ENCODE measurements at regions not wholly inside any gene's neighbourhood (a gene's known extent, or its start where the extent isn't known, plus 50 kb on each side); places are given as distances from the start of the nearest gene placed in this dataset.
"Not testable (repeated sequence)": the region's sequence is repeated elsewhere in the genome, so short reads cannot be mapped to it uniquely, and the experiment has no call there.

DNA sequence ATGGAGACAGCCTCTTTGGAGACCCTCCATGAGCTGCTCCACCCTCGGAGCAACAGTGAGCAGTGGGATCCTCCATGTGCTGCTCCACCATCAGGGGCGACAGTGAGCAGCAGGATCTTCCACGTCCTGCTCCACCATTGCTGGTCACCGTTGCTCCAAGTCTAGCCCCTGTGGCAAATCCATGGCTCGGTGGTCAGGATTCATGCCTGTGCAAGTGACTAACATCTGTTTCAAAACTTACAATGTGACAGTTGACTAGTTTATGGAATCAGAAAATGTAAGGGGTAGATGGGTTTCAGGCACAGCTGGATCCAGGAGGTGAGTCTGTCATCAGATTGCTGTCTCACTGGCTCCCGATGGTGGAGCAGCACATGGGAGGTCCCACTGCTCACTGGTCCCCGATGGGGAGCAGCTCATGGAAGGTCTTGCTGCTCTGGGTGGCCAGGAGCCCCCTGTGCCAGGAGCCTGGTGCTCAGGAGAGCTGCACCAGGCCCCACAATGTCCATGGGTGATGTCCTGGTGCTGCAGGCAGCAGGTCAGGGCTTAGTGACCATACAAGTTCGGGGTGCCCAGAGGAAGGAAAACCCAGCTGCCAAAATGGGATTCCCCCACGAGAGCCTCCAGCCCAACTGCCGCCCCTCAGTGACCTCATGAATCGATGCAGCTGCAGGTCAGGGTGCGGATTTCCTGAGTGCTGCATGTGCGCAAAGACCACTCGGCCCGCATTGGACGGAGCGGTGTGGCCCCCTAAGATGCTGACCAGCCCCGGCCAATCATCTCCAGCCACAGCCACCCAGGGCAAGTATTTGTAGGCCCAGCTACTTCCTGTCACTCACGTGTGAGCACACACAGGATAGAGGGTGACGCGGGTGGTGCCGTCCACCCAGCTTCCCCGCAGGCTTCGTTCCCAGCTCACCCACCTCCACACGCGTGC, 116.5 kb upstream of the OTOS start:
- Histone ChIP-seq H3K9ac (ENCODE audit: low read length) (no peak overlapping the region), H3K4me1 (ENCODE audit: control insufficient read depth, insufficient read depth, low read length) (peaks cover 2% of the 10 kb centered on the region), H3K4me3 (ENCODE audit: low read length) (no peak overlapping the region), H3K27me3 (ENCODE audit: control insufficient read depth, insufficient read depth, low read length) (no peaks in the 10 kb centered on the region), H3K36me3 (ENCODE audit: control insufficient read depth, insufficient read depth, low read length) (no peaks in the 10 kb centered on the region), H3K9me3 (ENCODE audit: control insufficient read depth, low read length) (no peaks in the 10 kb centered on the region)

DNA sequence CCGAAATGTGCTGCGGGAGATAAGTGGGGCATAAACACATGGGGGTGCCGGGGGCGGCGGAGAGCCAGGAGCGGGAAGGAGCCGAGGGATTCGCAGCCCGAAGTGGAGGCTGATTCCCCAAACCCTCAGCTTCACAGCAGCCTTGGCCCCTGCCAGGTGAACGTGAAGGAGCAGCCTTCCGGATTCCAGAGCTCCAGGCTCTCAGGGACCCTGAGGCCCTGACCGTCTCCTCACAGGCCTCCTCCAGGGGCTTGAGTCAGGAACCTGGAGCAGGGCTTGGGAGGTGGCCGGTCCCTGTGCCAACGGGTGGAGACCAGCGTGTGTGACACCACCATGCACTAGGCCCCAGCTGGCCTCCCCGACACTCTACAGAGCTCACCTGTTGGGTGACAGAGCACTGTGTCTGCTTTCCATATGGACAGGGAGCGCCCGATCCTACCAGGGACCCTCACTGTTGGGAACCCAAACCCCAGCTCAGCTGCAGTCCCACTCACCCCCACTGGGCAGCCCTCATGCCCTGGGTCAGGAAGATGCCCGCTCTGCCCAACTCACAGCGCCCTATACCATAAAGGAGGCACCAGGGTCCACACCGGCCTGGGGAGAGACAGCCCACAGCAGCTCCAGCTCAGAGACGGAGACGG, 117.6 kb upstream of the OTOS start:
- Histone ChIP-seq H3K4me3 (ENCODE audit: low read length) (no peak overlapping the region), H3K27me3 (ENCODE audit: control insufficient read depth, insufficient read depth, low read length) (no peaks in the 10 kb centered on the region), H3K4me1 (ENCODE audit: control insufficient read depth, insufficient read depth, low read length) (no peaks in the 10 kb centered on the region), H3K36me3 (ENCODE audit: control insufficient read depth, insufficient read depth, low read length) (no peaks in the 10 kb centered on the region), H3K9me3 (ENCODE audit: control insufficient read depth, low read length) (no peaks in the 10 kb centered on the region), H3K9ac (ENCODE audit: low read length) (no peak overlapping the region)

DNA sequence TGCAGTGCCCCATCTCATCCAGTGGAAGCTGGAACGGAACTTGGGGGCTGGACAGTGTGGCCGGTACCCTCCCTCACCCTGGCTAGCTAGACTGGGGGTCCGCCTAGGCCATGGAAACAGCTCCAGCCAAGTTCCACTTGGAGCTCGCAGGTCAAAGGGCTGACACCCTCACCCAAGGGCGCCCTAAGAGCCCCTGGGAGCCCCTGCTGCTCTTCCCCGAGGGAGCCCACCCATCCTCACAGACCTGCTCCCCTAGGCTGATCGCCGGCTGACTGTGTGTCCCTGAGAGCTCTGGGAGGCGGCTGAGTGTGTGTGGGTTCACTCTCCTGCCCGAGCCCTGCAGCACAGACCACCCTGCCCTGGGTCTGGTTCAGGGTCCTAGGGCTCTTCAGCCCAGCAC, 118.2 kb upstream of the OTOS start:
- no peaks in the 10 kb centered on the region for H3K36me3 ChIP-seq (ENCODE audit: control insufficient read depth, insufficient read depth, low read length)
- H3K4me3 ChIP-seq (ENCODE audit: low read length): no peak overlapping the region
- no peaks in the 10 kb centered on the region for H3K4me1 ChIP-seq (ENCODE audit: control insufficient read depth, insufficient read depth, low read length)
- H3K27me3 ChIP-seq (ENCODE audit: control insufficient read depth, insufficient read depth, low read length): no peaks in the 10 kb centered on the region
- no peaks in the 10 kb centered on the region for H3K9me3 ChIP-seq (ENCODE audit: control insufficient read depth, low read length)
- no peak overlapping the region for H3K9ac ChIP-seq (ENCODE audit: low read length)

DNA sequence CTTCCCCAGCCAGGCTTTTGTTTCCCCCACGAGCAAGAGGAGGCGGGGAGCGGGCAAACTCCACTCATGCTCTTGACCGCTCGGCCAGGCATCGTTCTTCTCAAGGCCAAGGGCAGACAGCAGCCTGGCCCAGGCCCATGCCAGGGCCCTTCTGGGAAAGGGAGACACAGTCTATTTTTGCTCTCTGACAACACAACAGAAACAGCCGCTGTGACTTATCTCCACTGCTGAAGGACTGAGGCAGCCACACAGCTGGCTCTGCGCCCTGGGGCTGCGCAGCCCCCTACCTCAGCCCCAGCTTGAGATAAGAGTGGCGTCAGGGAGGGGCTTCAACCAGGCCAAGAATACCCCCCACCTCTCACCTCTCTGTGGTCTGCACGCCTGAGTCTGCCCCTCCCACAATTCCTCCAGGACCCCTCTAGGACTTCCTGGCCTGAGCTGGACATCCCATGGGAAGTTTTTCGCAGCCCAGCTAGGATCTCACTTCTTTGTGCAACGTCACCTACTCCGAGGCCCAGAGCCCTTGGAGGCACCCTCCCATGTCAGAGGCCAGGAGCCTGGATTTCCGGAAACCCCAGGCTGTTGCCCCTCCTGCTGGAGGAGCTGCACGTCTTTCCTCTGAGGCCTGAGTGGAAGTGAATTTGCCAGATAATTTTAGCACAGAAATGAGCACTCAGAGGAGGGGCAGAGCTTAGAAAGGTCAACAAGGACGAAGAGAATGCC, 118.9 kb upstream of the OTOS start:
- no peak overlapping the region for H3K4me3 ChIP-seq (ENCODE audit: low read length)
- H3K4me1 ChIP-seq (ENCODE audit: control insufficient read depth, insufficient read depth, low read length): no peaks in the 10 kb centered on the region
- no peaks in the 10 kb centered on the region for H3K36me3 ChIP-seq (ENCODE audit: control insufficient read depth, insufficient read depth, low read length)
- H3K27me3 ChIP-seq (ENCODE audit: control insufficient read depth, insufficient read depth, low read length): no peaks in the 10 kb centered on the region
- no peaks in the 10 kb centered on the region for H3K9me3 ChIP-seq (ENCODE audit: control insufficient read depth, low read length)
- no peak overlapping the region for H3K9ac ChIP-seq (ENCODE audit: low read length)

DNA sequence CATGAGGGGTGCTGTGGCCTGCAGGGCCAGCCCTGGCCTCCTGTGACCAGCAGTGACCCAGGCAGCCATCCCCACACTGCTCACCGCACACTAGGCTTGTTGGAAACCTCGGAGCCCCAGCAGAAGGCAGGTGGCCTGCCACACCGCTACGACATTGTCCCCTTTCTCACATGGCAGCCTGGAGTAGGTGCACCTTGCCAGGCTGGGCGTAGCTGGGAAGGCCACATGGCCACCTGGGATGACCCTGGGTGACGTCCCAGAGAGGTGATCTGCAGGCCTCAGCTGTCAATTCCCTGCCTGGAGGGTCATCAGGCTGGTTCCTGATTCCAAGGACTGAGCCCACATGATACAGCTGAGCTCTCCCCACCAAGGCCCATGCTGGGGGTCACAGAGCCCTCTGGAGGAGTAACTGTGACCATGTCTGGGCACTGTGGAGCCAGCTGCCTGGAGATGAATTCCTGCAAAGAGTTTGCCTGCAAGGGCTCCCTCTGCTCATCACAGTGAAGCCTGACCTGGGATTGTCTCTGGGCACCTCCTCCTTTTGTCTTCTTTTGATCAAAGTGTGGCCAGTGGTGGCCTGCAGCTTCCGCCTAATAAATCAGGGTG, 119.6 kb upstream of the OTOS start:
- H3K27me3 ChIP-seq (ENCODE audit: control insufficient read depth, insufficient read depth, low read length): no peaks in the 10 kb centered on the region
- no peaks in the 10 kb centered on the region for H3K36me3 ChIP-seq (ENCODE audit: control insufficient read depth, insufficient read depth, low read length)
- H3K9me3 ChIP-seq (ENCODE audit: control insufficient read depth, low read length): no peaks in the 10 kb centered on the region
- H3K4me3 ChIP-seq (ENCODE audit: low read length): no peak overlapping the region
- H3K9ac ChIP-seq (ENCODE audit: low read length): no peak overlapping the region
- H3K4me1 ChIP-seq (ENCODE audit: control insufficient read depth, insufficient read depth, low read length): no peaks in the 10 kb centered on the region

DNA sequence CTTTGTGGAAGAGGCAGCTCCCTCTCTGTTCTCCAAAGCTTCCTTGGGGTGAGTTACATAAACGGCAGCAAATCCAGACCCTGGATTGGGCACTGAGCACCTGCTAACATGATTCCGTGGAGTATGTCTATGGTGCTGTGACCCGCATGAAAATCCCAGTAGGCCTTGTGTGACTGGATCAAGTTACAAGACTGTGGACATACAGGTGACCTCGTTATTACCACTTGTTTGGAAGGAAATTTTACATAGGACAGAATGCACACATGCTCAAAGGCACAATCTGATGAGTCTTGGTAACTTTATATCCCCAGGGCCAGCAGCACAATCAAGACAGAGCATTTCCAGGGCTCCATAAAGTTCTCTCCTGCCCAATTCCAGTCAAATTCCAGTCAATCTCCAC, 120.2 kb upstream of the OTOS start:
- H3K27me3 ChIP-seq (ENCODE audit: control insufficient read depth, insufficient read depth, low read length): no peaks in the 10 kb centered on the region
- H3K9ac ChIP-seq (ENCODE audit: low read length): no peak overlapping the region
- no peaks in the 10 kb centered on the region for H3K4me1 ChIP-seq (ENCODE audit: control insufficient read depth, insufficient read depth, low read length)
- no peaks in the 10 kb centered on the region for H3K9me3 ChIP-seq (ENCODE audit: control insufficient read depth, low read length)
- H3K4me3 ChIP-seq (ENCODE audit: low read length): no peak overlapping the region
- no peaks in the 10 kb centered on the region for H3K36me3 ChIP-seq (ENCODE audit: control insufficient read depth, insufficient read depth, low read length)

DNA sequence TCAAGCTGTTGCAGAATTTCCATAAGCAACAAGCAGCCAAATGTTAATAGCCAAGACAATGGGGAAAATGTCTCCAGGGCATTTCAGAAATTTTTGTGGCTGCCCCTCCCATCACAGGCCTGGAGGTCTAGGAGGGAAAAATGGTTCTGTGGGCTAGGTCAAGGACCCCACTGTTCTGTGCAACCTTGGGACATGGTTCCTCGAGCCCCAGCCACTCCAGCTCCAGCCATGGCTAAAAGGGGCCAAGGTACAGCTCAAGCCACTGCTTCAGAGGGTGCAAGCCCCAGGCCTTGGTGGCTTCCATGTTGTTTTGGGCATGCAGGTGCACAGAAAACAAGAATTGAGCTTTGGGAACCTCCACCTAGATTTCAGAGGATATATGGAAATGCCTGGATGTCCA, 122.1 kb upstream of the OTOS start:
- not testable (repeated sequence) for H3K36me3 ChIP-seq (ENCODE audit: control insufficient read depth, insufficient read depth, low read length); H3K9ac ChIP-seq (ENCODE audit: low read length); H3K27me3 ChIP-seq (ENCODE audit: control insufficient read depth, insufficient read depth, low read length); H3K4me1 ChIP-seq (ENCODE audit: control insufficient read depth, insufficient read depth, low read length); H3K9me3 ChIP-seq (ENCODE audit: control insufficient read depth, low read length); H3K4me3 ChIP-seq (ENCODE audit: low read length)

DNA sequence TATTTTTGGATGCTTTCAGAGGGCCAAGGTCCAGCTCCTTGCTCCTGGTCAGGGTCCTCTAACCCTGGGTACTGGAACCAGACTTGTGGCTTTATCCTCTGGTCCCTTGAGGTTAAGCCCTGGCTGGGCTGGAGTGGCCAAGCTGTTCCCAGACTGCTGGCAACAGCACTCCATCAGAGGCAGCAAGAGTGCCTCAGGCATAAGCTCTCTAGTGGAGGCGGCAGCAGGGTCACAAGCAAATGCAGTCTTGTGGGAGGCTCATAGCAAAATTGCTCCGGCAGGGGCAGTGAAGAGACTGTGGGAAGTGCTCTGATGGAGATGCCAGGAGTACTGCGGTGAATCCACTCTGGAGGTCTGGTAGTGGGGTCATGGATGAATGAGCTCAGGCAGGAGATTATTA, 128.9 kb upstream of the OTOS start:
- Histone ChIP-seq H3K4me1 (ENCODE audit: control insufficient read depth, insufficient read depth, low read length) (no peaks in the 10 kb centered on the region), H3K9ac (ENCODE audit: low read length) (no peak overlapping the region), H3K4me3 (ENCODE audit: low read length) (no peak overlapping the region), H3K9me3 (ENCODE audit: control insufficient read depth, low read length) (no peaks in the 10 kb centered on the region), H3K27me3 (ENCODE audit: control insufficient read depth, insufficient read depth, low read length) (no peaks in the 10 kb centered on the region), H3K36me3 (ENCODE audit: control insufficient read depth, insufficient read depth, low read length) (no peaks in the 10 kb centered on the region)

DNA sequence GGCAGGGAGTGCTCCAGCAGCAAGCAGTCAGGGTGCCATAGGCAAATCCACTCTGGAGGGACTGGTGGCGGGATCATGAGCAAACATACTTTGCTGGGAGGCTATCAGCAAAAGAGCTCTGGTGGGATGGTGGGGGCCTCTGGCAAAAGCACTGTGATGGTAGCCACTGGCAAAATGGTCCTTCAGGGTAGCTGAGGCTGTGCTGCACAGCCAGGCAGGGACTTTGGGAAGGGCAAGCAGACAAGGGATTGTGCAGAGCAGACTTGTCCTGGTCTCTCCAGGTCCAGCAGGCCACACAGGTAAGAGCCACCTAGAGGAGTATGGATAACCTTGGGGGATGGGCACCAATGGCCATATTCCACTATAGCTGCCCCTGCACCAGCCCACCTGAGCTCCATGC, 129.4 kb upstream of the OTOS start:
- no peak overlapping the region for H3K4me3 ChIP-seq (ENCODE audit: low read length)
- H3K27me3 ChIP-seq (ENCODE audit: control insufficient read depth, insufficient read depth, low read length): no peaks in the 10 kb centered on the region
- no peak overlapping the region for H3K9ac ChIP-seq (ENCODE audit: low read length)

DNA sequence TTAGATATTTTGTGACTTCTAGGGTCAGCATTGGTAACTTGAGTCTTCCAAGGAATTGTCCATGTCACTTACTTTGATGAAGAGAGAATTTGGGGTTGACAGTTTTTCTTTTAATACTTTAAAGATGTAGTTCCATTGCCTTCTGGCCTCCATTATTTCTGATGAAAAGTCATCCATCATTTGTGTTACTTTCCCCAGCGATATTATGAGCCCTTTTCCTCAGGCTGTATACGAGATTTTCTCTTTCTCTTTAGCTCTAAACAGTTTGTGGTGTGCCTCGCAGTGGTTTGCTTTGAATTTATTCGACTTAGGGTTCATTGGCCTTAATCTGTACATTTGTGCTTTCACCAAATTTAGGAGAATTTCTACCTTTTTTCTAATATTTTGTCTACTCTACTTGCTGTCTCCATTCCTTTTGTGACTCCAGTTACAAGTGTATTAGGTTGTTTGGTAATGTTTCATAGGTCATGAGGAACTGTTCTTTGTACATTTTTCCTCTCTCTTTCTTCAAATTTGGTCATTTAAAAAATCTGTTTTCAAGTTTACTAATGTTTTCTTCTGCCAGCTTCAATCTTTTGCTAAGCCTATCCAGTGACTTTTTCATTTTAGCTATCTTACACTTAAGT, 131.4 kb upstream of the OTOS start:
- Histone ChIP-seq H3K27me3 (ENCODE audit: control insufficient read depth, insufficient read depth, low read length) (no peaks in the 10 kb centered on the region), H3K9ac (ENCODE audit: low read length) (no peak overlapping the region), H3K4me3 (ENCODE audit: low read length) (no peak overlapping the region), H3K9me3 (ENCODE audit: control insufficient read depth, low read length) (no peaks in the 10 kb centered on the region), H3K4me1 (ENCODE audit: control insufficient read depth, insufficient read depth, low read length) (peaks cover 2% of the 10 kb centered on the region), H3K36me3 (ENCODE audit: control insufficient read depth, insufficient read depth, low read length) (no peaks in the 10 kb centered on the region)

More for the DNA sequence above, 129.4 kb upstream of the OTOS start:
- Histone ChIP-seq H3K36me3 (ENCODE audit: control insufficient read depth, insufficient read depth, low read length) (no peaks in the 10 kb centered on the region), H3K4me1 (ENCODE audit: control insufficient read depth, insufficient read depth, low read length) (no peaks in the 10 kb centered on the region), H3K9me3 (ENCODE audit: control insufficient read depth, low read length) (no peaks in the 10 kb centered on the region)

DNA sequence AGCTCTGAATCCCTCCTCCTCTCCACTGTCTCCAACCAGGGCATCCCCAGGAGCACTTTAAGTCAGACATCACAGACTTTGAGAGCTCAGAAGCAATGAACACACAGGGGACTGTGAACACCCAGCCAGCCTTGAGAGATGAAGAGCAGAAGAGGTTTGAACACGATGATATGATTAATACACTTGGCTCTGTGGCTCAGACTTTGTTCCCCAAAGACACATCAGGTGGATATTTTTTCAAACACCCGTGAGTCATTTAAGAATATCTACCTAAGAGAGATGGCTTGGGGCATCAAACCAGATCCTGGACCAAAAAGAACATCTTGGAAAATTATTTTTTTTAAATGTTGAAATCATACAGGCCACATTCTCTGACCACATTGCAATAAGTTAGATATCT, 134.9 kb upstream of the OTOS start:
- no peaks in the 10 kb centered on the region for H3K36me3 ChIP-seq (ENCODE audit: control insufficient read depth, insufficient read depth, low read length)
- no peak overlapping the region for H3K4me3 ChIP-seq (ENCODE audit: low read length)
- H3K4me1 ChIP-seq (ENCODE audit: control insufficient read depth, insufficient read depth, low read length): peaks cover 5% of the 10 kb centered on the region
- no peak overlapping the region for H3K9ac ChIP-seq (ENCODE audit: low read length)
- no peaks in the 10 kb centered on the region for H3K27me3 ChIP-seq (ENCODE audit: control insufficient read depth, insufficient read depth, low read length)
- H3K9me3 ChIP-seq (ENCODE audit: control insufficient read depth, low read length): no peaks in the 10 kb centered on the region
